Femur (tissue), 1 donor: ENCODE measurements at regions not wholly inside any gene's neighbourhood (a gene's known extent, or its start where the extent isn't known, plus 50 kb on each side); places are given as distances from the start of the nearest gene placed in this dataset.

Experiments used
- DNase-seq: peaks from one replicate; pipeline ENCODE4 v3.0.0-alpha.2; 2017

GRCh38 chr3:147760941-147761340 lies 351.8 kb downstream of the ZIC1 start:
- no peak for DNase-seq

GRCh38 chr3:147773116-147773630 lies 364.0 kb downstream of the ZIC1 start:
- no peak for DNase-seq

- no peak for DNase-seq
Observed at GRCh38 chr3:147775411-147775810, 366.2 kb downstream of the ZIC1 start.

GRCh38 chr3:147775816-147776530 lies 366.8 kb downstream of the ZIC1 start:
- DNase-seq = no peak

GRCh38 chr3:147793841-147794240 lies 384.7 kb downstream of the ZIC1 start:
- DNase-seq = no peak

GRCh38 chr3:147794596-147794995 lies 385.4 kb downstream of the ZIC1 start:
- no peak for DNase-seq

- no peak for DNase-seq
Observed at GRCh38 chr3:147795418-147795817, 386.3 kb downstream of the ZIC1 start.

- no peak for DNase-seq
Observed at GRCh38 chr3:147797095-147797494, 387.9 kb downstream of the ZIC1 start.

- no peak for DNase-seq
Observed at GRCh38 chr3:147799601-147800000, 390.4 kb downstream of the ZIC1 start.

GRCh38 chr3:147807776-147808175 lies 398.6 kb downstream of the ZIC1 start:
- DNase-seq = no peak

- DNase-seq = no peak
Observed at GRCh38 chr3:147809206-147809605, 400.0 kb downstream of the ZIC1 start.

- no peak for DNase-seq
Observed at GRCh38 chr3:147812186-147812911, 403.2 kb downstream of the ZIC1 start.

GRCh38 chr3:147813256-147813655 lies 404.1 kb downstream of the ZIC1 start:
- DNase-seq = no peak

GRCh38 chr3:147816752-147817151 lies 407.6 kb downstream of the ZIC1 start:
- DNase-seq = peak; percentile 84

GRCh38 chr3:147832611-147833010 lies 423.4 kb downstream of the ZIC1 start:
- DNase-seq = no peak

GRCh38 chr3:147836330-147836729 lies 427.2 kb downstream of the ZIC1 start:
- DNase-seq = no peak

GRCh38 chr3:147838652-147839051 lies 429.5 kb downstream of the ZIC1 start:
- DNase-seq = no peak

- no peak for DNase-seq
Observed at GRCh38 chr3:147843331-147843730, 434.2 kb downstream of the ZIC1 start.

GRCh38 chr3:147846293-147846692 lies 437.1 kb downstream of the ZIC1 start:
- DNase-seq = no peak

- DNase-seq = no peak
Observed at GRCh38 chr3:147846854-147847478, 437.8 kb downstream of the ZIC1 start.

- DNase-seq = no peak
Observed at GRCh38 chr3:147851062-147851461, 441.9 kb downstream of the ZIC1 start.

- no peak for DNase-seq
Observed at GRCh38 chr3:147854542-147854941, 445.4 kb downstream of the ZIC1 start.

GRCh38 chr3:147864754-147865354 lies 455.7 kb downstream of the ZIC1 start:
- no peak for DNase-seq
